Anterior cingulate cortex (tissue), 58 donors: ENCODE measurements at regions not wholly inside any gene's neighbourhood (a gene's known extent, or its start where the extent isn't known, plus 50 kb on each side); places are given as distances from the start of the nearest gene placed in this dataset.
"Not testable (repeated sequence)": the region's sequence is repeated elsewhere in the genome, so short reads cannot be mapped to it uniquely, and the experiment has no call there.

Experiments used
- DNase-seq, 58 donors: peaks; one replicate each; lab custom pipeline; 2025; lab: John Stamatoyannopoulos, UW

DNA sequence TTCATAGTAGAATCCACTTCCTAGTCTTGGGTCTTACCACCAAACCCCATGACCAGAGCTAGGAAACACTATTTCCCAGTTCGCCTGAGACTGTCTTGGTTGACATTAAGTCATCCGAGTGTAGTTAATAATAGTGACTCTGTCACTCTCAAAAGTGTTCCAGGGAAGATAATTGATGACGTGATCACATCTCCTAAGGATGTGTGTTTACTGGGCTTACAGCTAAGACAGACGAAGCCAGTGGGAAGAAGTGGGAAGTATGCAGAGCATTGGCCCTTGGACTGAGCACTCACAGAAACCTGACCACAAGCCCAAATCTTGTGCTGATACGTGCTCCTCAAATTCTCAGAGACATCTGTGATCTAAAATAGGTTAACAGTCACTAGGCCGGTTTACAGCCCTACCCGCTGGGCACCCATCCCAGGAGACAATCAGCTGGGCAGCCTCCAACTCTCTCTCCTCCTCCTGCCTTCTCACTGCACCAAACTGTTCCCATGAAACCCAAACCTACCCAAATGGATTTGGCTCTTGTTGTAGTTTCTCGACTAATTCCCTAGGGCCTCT is 316.6 kb downstream of the TLE1 start:
- no peak for DNase-seq

GRCh38 chr9:81371824-81372223 is 317.5 kb downstream of the TLE1 start:
- DNase-seq = no peak

DNA sequence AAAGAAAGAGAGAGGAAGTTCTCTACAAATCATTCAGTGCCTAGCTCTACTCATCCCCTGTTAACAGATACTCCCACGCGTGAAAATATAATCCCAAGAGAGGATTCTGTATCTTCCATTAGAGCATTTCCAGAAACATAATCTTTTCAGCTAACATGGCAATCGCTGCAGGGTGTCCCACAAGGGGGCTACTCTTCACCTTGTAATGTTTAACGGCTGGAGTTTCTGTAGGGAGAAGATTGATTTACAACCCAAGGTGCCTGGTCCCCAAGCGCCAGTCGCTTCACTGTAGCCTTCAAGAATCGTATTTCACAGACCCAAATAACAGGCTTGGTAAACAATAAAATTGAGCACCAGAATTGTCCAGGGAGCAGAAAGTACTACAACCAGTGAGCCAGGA is 318.7 kb downstream of the TLE1 start:
- no peak for DNase-seq

- no peak for DNase-seq
These were observed 319.3 kb downstream of the TLE1 start for GRCh38 chr9:81370096-81370495.

DNA sequence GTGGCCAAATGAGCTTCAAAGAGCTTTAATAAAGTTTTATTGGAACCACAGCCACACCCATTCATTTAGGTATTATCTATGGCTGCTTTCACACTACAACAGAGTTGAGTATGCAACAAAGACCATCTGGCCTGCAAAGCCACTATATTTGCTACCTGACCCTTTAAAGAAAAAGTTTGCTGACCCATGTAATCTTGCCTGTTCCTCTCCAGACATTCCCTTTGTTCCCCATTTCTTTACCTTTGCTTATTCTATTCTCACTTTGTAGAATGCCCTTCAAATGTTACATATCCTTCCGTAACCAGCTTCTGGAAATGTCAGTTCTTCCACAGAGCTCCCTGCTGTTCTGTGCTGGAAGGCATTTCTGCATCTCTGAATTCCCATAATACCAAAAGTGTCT is 320.2 kb downstream of the TLE1 start:
- no peak for DNase-seq

- DNase-seq = no peak
These were observed 325.3 kb downstream of the TLE1 start for GRCh38 chr9:81363916-81364480.

DNA sequence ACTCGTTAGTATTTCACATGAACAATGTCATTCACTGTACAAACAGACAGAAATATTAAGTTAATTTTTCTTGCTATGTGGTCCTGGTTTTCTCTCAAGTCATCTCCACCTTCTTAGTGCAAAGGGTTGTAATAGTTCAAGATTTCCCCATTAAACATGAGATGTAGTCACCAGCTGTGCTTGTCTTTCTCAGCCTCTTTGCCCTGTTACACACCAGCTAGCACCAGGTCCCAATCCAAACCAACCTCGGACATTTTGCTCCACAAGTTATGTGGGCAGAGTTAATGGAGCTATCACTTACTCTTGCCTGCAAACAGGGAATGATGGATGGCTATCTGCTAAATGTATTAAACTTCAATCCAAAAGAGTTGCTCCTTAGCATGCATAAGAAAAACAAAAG is 328.1 kb downstream of the TLE1 start:
- DNase-seq = no peak

- DNase-seq = no peak
These were observed 338.2 kb downstream of the TLE1 start for GRCh38 chr9:81351166-81351565.

GRCh38 chr9:81344366-81344765 is 345.0 kb downstream of the TLE1 start:
- no peak for DNase-seq

DNA sequence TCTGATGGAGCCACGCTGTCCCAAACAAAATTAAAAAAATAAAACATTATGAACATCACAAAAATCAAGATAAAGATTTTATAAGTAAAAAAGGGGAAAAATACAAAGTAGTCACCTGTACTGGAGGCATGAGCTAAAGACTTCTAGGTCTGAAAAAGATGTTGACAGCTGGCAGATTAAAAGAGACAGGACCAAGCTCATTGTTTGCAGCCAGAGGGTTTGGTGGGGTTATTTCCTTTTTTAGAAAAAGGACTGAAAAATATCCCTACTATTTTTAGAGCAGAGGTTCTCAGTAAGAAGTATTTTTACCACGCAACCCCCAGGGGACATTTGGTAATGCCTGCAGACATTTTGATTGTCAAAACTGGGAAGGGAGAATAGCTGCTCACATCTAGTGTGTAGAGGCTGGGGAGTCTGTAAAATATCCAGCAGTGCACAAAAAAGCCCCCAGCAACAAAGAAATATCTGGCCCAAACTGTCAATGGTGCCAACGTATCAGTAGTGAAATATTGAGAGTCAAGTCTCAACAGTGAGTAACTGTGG is 353.4 kb downstream of the TLE1 start:
- DNase-seq = no peak

- no peak for DNase-seq
These were observed 367.8 kb downstream of the TLE1 start for GRCh38 chr9:81321551-81321950.

- no peak for DNase-seq
These were observed 368.4 kb downstream of the TLE1 start for GRCh38 chr9:81320909-81321482.

- no peak for DNase-seq
These were observed 370.8 kb downstream of the TLE1 start for GRCh38 chr9:81318571-81318970.

DNA sequence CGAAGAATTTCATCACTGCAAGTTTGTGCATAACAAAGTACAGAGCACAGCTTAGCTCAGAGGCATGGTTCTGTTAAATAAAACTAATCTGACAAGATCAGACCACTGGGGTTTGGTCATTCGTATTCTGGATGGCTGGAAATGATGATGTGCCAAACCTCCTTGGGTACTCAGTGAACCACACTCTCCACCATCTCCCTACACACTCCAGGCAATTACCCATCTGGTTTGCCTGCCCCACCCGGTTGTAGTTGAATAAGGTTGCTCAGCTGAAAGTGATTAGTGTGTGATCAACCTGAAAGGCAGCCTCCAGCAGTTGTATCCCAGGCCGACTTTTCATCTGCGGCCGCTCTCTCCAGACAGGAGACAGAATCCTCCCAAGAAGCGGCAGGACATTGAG is 371.4 kb downstream of the TLE1 start:
- DNase-seq = no peak

- no peak for DNase-seq
These were observed 372.1 kb downstream of the TLE1 start for GRCh38 chr9:81317223-81317622.

DNA sequence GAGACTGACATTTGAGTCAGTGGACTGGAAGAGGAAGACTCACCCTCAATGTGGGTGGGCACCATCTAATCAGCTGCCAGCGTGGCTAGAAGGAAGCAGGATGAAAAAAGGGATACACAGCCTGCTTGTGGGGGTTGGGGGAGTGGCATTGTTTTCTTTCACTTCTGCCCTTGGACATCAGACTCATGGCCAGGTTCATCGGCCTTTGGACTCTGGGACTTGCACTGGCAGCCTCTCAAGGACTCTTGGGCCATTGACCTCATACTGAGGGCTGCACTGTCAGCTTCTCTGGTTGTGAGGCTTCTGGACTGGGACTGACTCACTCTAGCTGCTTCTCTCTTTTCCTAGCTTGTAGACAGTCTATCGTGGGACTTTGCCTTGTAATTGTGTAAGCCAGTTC is 374.9 kb downstream of the TLE1 start:
- no peak for DNase-seq

DNA sequence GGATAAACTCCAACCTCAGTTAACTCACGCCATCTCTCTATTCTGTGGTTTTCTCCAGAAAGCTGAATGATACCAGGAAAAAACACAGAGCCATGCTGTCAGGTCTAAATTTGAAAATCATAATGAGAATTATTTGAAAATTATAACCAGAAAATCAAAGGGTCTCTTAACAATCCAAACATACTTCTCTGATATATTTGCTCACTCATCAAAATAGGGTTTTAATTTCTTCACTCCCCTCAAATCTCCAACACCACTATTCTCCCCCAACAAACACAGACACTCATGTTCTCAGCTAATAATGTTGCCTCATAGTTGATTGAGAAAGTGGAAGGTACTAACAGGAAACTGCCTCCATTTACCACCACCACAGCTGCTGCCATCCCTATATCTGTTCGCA is 375.5 kb downstream of the TLE1 start:
- DNase-seq = no peak

- no peak for DNase-seq
These were observed 377.0 kb downstream of the TLE1 start for GRCh38 chr9:81312346-81312745.

DNA sequence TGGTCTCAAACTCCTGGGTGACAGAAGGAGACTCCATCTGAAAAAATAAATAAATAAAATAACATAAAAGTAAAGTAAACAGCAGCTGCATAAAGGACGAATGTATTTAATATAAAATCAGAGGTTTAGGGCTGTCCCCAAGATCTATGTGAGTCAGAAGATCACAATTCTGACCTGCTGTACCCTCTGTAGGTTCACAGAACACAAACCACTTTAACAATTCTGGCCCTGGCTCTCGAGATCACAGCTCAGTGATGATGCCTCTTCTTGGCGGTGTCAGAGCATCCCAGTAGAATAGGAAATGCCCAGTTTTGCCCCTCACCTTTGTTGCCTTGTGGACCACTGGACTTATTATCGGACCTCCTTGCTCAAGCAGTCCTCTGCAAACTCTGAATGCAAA is 380.9 kb downstream of the TLE1 start:
- no peak for DNase-seq

GRCh38 chr9:81307791-81308190 is 381.6 kb downstream of the TLE1 start:
- not testable (repeated sequence) for DNase-seq

- no peak for DNase-seq
These were observed 383.7 kb downstream of the TLE1 start for GRCh38 chr9:81305561-81306182.

DNA sequence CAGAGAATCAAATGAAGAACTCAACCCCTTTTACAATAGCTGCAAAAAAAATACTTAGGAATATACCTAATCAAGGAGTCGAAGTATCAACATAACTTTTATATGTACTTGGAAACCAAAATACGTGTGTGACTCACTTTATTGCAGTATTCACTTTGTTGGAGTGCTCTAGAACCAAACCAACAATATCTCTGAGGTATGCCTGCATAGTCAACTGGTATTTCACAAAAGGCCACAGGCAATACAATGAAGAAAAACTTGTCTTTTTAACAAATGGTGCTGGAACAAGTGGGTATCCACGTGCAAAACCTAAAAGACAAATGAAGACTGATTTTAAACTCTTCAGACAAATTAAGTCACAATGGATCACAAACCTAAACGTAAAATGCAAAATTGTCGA is 385.7 kb downstream of the TLE1 start:
- no peak for DNase-seq
